ENCODE measurements at regions not wholly inside any gene's neighbourhood (a gene's known extent, or its start where the extent isn't known, plus 50 kb on each side); places are given as distances from the start of the nearest gene placed in this dataset.
"Not testable (repeated sequence)": the region's sequence is repeated elsewhere in the genome, so short reads cannot be mapped to it uniquely, and the experiment has no call there.

DNA sequence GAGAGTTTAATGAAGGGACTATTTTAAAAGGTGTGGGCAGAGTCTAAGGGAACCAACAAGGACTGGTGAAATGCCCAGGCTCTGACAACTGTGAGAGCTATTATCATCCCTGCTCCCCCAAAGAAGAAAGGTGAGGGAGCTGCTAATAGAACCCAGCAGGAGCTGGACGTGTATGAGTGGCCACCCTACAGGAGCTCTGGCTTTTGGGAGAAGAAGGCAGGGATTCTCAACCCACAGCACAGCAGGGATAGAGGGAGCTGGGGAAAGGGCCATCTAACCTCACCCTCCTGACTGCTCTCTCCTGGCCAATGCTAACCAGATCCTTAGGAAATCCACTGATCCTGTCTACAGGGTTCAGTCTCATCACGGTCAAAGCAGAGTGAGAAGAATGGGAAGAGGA is 57.1 kb downstream of the GRIN2B start:
- DNase-seq = no peak

DNA sequence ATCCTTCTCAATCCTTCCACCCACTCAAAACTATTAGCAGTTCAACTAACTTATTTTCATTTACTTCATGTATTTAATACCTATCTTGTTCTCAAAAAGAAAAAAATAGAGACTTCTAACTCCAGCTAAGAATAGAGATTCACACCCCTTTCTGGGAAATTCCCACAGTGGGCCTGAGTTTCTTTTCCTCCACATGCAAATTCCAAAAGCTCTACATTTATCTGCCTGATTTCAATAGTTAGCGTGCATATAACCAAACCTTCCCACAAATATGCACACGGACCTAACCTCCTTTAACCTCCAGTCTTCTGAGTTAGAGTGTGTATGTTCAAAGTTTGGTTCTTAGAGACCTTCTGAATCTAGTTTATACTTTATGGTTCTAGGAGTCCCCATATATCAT is 62.5 kb downstream of the GRIN2B start:
- DNase-seq = no peak

DNA sequence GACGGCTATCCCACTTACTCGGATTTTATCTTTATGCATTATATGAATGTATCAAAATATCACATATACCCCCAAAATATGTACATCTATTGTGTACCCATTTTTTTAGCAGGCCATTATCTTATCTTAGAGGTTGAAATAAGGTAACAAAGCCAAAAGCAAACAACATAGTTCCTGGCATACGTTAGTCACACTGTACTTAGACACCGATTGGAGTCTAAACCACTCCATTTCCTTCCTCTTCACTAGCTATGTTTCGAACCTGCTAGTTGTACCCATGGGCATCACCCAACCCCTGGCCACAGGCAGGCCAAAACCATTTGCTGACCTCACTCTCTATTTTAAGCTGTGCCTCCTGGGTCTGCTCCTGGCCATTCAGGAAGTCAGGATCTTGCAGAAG is 66.3 kb downstream of the GRIN2B start:
- no peak for DNase-seq

DNA sequence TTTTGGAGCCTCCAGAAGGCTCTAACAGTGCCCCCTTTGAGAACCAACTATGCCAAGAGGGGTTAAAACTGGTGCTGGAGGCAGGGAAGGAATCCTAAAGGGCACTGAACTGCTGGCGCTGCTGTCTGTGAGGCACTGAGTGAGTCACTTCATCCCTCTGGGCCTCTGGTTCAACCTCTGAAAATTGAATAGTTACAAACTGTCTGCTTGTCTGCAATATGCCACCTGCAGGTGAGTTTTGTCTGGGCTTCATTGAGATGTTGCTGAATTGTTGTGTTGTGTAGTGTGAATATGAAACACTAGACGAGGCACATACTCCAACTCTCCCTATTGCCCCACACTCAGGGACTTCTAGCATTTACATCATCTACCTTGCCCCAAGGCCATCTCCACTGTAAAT is 68.0 kb downstream of the GRIN2B start:
- no peak for DNase-seq

DNA sequence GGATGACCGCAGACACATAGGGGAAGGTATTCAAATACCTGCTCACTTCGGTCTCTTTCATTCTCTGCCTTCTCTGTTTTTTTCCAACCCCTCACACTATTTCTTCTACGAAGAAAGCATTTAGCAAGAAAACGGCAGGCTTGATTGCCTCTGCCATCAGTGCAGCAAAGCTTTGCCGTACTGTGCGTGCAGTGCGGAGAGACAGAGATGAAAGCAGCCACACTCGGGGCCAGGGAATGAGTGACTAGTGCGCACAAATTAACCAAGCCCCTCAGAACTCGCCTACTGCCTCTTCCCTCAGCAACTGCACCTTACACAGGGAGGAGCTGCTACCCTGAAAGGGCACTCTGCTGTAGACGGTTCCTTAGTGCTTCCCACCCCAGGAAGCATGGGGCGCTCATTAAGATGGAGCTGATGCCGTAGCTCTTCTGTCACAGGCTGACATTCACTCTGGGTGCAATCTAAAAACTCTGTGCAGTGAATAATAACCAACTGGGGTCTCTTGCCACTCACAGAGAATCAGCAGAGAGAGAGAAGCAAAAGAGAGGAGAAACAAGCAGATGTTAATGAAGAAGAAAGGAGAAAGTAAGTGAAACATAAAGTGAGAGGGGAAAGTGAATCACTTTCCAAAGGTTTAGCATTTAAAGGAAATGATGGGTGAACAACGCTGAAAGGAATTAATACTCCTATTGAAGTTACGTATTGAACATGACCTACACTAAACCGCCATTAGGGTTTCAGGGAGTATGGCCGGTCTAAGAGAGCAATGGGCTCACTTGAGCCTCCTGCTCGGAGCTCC is 69.4 kb downstream of the GRIN2B start:
- no peak for DNase-seq

DNA sequence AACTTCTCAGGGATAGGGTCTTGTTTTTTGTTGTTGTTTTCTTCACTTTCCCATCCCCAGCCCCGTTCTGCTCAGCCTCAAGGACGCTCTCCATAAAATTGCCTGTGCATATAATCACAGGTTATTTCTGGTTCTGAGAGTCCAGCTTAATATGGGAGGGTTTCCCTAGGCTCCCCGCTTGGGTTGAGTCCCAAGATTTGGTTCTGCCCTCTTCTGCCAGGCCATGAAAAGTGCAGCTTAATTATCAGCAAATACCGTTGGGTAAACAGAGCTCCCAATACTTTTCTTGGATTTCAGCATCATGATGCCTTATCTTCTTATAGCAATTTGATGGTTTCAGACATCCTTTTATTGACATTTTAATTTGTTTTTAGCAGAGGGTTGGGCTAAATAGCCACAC is 75.6 kb downstream of the GRIN2B start:
- DNase-seq = no peak

DNA sequence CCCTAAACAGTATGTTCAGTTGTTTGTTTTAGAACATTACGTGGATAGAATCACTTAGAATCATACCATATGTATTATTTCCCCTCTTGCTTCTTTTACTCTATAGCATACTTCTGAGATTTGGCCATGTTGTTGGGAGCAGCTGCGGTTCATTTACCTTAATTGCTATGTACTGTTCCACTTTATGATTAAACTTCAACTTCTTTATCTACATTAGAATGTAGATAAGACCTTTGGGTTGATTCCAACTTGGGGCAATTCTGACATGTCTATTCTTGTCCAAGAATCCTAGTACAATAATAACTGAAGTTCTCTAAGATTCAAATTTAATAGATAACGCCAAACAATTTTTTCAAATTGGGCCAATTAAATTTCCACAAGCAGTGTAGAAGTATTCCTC is 80.7 kb downstream of the GRIN2B start:
- DNase-seq = no peak

DNA sequence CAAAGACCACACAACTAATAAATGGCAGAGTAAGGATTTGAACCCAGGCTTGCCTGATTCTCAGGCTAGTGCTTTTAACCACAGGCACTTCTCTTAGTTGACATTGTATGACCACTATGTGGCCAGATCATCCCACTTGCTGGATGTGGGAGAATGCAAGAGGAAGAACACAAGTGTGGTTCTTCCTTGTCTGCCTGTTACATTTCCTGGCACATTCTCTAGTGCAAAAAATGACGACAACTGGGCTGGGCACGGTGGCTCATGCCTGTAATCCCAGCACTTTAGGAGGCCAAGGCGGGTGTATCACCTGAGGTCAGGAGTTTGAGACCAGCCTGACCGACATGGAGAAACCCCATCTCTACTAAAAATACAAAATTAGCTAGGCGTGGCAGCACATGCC is 83.0 kb downstream of the GRIN2B start:
- not testable (repeated sequence) for DNase-seq

DNA sequence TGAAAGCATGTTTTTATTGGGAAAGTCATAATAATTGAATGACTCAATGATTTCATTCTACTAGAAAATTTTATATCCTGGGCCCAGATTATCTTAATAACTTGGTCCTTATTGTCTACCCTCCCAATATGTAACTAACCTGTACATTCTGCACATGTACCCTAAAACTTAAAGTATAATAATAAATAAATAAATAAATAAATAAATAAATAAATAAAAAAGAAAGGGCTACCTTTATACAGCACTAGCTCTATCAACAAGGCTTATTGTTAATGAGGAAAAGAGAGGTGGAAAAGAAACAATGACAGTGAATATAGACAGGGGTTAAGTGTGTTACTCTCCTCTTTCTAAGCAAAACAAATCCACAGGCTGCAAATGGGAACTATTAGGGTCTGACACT is 83.6 kb downstream of the GRIN2B start:
- DNase-seq = no peak

DNA sequence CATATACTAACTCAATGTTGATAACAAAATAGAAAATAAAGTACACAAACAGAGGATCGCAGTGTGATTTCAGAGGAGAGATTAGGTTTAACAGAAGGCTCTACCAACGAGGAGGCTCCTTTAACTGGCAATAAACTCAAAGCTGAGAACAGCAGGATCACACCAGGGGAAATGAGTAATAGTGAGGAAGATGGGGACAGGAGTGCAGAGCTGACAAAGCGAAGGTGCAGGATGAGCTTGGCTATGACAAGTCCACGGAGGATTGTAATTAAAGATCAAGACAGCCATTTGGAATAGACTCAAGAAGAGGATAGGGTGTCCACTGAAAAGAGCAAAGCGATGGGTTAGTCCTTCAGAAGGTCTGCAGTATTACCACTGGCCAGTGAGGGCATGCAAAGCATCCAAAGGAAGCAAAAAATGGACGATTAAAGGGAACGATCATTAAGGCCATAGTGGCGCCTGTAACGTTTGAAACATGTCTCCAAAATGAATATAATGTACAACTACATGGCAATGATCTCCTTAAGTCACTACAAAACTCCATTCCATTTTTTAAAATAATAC is 85.3 kb downstream of the GRIN2B start:
- DNase-seq = no peak

DNA sequence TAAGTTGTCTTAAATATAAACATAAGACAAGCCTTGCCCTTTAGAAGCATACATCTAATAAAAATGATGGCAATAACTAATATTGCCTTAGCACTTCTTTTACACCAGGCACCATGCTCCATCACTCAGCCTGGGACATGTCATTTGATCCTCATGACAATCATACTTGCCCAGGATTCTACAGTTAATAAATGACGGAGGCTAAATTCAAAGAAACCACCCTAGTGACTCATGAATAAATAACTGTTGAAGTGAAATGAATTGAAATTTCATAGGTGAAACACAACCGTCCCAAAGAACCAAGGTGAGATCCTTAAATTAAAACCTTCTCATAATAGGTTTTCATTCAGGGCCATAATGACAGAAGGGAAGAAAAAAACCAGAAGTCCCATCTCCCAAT is 89.5 kb downstream of the GRIN2B start:
- DNase-seq = no peak

DNA sequence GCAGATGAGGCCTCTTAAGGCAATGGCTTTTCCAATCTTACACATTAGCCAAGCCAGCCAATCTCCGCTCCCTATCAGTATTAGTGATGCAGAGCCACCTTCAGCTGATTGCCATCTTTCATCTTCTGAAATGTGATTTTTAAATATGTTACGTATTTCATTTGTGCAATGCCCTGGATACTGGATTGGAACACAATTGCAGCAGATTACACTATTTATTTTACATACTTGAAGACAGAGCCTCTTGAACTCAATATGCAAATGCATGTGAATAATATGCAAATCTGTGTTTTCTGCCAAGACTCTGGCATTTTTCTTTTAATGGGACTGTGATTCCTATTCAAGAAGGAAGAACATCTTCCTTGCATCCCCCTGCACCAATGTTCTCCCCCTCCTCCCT is 90.5 kb downstream of the GRIN2B start:
- no peak for DNase-seq

DNA sequence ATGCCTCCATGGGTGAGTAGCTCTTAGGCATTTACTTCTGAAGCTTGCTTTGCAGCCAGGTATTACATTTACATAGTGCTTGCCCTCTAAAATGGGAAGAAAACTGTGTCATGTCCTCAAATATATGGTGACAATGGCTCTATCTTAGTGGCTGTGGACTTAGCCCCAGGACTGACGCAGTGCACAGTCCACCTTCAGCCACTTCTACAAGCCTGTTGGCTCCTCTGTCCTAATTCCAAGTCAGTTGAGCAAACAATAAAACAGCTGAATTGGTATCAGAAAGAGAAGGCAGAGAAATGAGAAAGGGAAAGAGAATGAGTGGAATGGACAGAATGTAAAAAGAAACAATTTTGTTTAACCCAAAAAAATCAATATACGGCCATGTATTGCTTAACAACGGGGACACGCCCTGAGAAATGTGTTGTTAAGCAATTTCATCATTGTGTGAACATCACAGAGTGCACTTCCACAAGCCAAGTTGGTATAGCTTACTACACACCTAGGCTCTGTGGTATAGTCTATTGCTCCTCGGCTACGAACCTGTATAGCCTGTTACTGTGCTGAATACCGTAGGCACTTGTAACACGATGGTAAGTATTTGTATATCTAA is 93.5 kb downstream of the GRIN2B start:
- no peak for DNase-seq

DNA sequence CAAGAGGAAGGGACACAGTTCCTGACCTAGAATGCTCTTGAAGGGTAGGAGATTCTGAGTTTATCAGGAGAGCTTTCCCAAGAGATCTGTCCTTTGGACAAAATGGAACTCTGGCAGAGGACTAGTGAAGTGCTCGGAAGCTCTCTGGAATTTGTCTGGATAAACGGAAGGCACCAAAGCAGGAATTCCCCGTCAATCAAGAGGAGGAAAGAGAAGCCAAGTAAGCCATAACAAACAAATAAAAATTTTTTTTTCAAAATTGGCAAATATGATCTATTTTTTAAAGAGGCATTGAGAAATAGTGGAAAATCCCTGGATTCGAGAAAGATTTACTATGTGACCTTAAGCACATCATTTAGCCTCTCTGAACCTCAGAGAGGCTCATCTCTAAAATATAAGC is 99.2 kb downstream of the GRIN2B start:
- no peak for DNase-seq

DNA sequence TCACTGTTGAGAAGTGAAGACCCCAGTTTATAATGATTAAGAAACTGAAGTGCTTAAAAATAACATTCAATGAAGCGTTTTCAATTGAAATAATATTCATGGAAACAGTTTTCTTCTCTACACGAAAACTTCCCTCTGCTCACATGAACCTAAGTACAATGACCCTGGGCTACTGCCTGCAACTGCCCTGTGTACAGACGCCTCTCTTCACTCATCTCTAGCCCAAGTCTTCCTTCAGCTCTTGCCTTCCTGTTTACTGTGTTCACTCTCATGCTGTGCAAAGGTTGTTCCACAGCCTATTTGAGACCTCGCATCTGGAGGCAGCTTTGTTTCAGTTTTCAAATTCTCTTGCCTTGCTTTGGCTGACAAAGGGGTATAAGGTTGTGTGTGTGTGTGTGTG is 100.8 kb downstream of the GRIN2B start:
- no peak for DNase-seq

DNA sequence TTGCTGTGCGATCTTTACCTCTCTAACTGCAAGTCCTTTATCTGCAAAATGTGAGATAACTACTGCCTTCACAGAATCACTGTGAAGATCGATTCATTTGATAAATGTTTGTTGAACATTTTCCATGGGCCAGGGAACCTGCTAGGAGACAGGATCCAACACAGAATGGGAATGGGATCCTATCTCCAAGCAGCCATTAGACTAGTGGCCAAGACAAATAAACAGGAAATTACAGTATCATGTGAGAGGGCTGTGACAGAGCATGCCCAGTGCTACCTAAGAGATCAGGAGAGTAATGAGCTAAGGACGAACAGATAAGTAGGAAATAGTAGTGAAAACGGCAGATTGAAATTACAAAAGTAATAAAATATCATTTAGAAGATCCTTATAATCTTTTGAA is 105.7 kb downstream of the GRIN2B start:
- DNase-seq = no peak

DNA sequence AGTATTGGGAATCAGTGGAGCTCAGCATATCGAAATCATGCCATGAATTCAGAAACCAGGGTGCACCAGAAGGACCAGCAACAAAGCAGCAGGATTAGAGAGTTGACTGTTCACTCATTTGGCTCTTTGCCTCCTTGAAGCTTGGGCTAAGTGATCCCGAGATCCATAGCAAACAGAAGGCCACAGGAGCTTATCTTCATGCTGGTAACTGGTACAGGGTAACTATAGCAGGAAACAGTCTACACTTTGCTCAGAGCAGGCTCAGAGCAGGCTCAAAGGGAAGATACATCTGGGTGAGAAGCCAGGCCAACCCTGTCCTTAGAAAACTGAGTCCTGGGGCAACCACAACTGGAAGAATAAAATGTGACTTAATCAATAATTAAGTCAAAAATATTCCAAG is 111.1 kb downstream of the GRIN2B start:
- no peak for DNase-seq

DNA sequence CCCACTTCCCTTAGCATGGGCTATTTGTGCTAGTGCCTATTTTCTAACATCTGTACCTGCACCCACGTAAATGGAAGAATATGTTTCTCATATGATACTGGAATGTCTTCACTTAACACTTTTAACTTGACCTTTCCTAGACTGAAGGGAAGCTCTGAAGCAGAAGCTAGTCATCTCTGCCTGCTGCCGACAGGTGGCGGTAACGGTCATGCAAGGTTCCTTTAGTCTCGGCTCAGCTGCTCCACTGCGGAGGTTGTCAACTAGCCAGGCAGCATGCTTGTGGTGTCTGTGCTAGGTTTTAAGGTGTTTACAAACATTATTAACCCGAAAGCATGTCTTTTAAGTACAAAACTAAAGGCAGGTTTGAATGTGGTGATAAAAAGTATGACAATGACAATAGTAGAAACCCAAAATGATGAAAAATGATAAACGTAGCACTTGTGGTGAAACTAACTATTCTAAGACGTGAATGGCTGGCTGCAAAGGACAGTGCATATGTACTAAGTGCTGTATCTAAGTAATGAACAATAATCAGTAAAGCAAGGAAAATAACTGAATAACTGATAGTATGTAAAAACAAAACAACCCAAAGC is 117.2 kb downstream of the GRIN2B start:
- DNase-seq = peak in 3 of 5 donors; percentile 17 to 48 (median 25)

DNA sequence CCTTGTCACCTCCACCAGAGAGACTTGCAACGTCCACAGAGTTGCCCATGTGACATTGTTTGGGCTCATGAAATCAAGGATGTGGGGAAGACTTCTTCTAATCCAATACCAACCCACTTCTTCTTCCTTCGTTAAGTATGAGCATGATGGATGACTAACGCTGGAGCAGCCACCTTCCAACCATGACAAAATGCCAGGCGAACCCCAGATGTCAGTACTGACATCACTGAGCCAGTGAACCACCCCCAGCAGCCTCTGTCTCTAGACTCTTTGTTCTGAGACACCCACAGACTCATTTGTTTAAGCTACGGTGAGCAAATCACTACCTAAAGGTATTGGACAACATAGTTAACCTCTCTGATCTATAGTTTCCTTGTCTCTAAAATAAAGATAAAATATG is 123.7 kb downstream of the GRIN2B start:
- no peak for DNase-seq

DNA sequence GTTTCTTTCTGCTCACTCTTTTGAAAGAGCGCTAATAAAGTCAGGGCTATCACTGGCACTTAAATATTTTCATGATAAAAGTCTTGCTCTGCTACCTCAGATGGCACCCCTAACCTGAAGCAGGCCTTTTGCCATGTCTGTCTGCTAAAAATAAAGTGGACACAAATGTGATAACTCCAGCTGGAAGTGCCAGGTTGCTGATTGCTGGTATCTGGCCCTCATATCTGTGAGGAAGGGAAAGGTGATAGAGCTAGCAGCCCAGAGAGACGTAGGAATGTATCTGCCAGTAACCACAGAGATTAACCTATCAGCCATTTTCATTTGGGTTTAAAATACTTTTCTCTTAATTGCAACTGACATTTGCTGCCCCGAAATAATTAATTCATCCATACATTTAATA is 127.9 kb downstream of the GRIN2B start:
- DNase-seq = no peak

DNA sequence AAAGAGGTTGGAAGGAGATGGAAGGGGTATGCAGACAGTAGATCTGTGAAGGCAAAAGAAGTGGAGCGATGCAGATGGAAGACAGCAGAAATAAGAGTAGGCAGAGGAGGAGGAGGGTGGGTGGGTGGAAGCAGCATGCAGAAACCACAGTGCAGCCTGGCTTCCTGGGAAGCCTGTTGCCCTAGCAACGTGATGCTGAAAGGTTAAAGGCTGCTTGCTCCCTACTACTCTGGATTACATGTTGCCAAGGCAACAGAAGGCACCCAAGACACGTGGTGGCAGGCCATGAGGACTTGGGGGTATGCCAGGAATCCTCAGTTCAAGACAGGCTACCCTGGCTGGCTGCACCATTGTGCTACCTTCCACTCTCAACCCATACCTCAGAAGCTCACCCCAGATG is 129.6 kb downstream of the GRIN2B start:
- no peak for DNase-seq

DNA sequence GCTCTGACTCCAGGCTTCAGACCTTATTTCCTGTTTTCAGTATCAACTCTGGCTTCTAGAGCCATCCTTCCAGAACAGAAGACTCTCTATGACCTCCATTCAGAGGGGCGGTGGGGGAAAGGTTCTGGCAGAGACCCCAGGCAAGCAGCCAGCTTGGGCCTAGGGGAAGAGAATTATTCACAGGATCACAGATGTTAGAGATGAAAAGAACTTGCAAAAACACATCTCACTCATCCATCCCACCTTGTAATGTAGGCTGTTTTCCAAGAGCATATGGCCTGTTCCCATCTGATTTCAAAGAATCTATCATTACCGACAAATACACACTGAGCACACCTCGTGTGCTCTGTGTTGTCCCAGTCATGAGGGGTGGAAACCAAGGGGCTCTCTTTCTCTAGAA is 131.9 kb downstream of the GRIN2B start:
- no peak for DNase-seq

DNA sequence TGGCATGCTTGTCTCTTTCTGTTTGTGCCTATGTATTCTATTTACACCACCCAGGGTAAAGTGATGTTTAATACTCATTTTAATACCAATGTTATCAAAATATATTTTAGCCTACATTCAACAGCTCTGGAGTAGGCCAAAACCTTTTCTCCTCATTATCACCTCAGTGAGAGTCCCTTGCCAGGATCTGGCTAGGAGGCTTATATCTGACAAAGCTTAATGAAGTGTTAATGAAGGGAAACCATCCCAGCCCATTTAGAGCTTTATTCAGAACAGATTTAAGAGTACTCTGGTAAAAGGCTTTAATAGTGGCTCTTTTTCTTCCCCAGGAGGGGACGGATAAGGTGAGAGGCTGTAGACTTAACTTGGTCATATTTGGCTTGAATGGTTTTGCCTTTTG is 137.6 kb downstream of the GRIN2B start:
- DNase-seq = no peak

DNA sequence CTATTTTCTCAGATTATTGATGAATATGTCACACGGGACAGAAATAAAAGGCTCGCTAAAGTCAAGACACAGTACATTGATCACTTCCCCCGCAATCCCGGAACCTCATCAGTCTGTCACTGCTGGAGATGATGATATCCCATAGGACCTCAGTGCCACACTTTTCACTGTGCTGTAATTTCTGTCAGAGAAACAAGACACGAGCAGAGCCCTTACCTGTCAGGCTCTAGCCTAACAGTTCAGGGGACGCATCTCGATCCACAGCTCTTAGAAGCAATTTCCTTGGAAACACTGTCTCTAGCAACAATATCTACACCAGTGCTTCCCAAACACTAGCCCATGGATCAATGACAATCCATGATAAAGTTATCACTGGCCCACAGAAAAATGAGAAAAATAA is 140.0 kb downstream of the GRIN2B start:
- DNase-seq = no peak

All from T-helper 1 cell (primary cell).